HG02763 (cell line): ENCODE measurements at regions not wholly inside any gene's neighbourhood (a gene's known extent, or its start where the extent isn't known, plus 50 kb on each side); places are given as distances from the start of the nearest gene placed in this dataset.
"Not testable (repeated sequence)": the region's sequence is repeated elsewhere in the genome, so short reads cannot be mapped to it uniquely, and the experiment has no call there.

ENCODE experiments used
- ATAC-seq: cut with Tn5 transposase; IDR thresholded peaks from one replicate; pipeline ENCODE4 v1.9.1; 2021; ENCODE audit warnings: mild to moderate bottlenecking, moderate library complexity; ENCODE audit not compliant: unreplicated experiment

DNA sequence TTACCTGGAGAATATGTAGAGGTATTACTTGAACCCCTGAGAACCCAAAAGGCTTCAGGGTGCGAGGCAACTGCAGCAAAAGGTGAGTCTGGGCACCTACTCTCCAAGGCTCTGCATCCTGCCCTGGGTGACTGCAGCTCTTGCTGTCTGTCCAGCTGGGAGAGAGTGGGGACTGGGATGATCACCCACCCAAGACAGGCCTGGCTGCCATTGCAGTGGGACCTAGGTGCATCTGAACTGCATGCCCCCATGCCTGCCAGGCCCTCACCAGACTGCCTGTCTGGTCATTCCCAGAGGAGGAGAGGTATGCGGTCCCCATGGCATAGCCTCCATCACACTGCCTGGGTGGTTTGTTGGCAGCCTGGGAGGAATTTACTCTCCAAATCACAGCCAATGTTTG is 563.9 kb downstream of the TFAP2A start:
- ATAC-seq: no peak

DNA sequence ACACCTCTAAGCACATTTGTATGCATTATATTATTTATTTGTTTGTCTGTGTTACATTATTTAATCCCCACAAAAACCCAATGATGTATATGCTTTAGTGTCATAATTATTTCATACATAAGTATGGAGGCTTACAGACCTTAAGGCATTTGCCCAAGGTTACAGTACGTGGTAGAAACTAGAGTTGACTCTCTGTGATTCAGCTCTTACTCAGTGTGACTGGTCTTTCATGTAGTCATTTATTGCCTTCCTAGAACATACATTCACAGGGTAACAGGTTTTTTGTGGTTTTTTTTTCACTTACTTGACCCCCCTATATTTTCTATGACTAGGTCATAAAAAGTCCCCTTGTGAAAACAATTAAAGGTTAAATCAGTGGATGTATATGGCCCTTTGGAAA is 566.8 kb downstream of the TFAP2A start:
- ATAC-seq: no peak

DNA sequence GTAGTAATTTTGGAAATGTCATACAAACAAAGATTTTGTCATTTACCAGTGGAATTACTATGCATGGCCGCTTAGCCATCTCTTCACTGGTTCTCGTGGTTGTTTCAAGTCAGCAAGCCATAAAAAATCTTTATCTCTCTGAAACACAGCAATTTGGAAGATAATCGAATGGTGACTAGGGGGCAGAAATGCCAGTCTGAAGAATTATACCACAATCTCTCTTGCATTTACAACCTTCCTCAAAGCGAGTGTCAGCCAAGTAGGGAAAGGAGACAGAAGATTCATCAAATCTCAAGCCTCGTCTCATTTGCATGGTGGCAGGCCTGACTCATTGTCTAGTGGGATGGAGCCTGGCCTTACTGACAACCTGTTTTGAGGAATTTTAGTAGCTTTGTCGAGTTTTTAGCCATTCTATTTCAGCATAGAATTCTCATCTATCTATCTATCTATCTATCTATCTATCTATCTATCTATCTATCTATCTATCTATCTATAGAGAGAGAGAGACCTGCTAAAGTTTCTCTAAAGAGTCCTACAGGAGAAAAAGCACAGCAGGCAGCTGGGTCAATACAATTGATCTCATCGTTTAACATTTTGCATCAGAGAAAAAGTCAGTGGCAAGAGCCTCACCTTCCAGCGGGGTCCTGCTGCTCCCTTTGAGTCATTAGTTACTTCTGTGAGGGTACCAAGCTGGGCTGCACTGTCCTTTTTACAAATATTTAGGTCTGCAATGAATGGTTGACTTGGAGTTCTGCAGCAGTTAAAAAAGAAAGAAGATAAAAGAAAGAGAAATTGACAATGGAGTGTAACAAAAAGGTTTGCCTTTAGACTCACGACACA is 572.8 kb downstream of the TFAP2A start:
- no peak for ATAC-seq

DNA sequence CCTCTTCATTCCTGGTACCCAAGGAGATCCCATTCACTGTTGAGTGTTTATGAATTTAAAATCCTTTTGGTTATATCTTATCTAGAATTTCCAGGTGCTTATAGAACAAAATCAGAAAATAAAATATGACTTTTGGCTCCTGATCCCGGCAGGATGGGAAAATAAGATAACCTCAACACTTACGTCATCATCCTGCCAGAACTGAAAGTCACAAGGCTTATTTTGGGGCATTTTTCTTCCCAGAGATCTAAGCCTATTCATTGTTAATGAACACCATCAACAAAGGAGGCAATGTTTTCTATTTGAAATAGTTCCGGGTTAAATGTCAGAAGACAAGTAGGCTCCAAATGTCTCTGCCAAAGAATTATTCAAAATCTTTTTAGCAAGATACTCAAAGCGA is 580.6 kb downstream of the TFAP2A start:
- no peak for ATAC-seq

DNA sequence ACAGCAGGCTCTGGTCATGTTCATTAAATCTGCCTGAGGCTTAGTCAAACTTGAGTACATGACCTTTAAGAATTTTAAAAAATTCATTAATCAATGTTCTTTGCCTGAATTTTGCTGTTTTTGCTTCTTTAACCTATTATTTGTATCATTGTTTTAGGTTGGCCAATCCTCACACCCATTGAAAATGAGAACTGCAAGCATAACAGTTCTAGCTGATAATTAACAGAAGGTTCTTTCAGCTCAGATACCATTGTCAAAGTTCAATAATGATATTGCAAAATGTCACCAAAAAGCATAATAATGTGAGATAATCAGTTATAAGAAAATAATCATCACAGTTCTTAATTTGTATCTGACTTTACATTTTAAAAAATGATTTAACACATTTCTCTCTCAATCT is 583.1 kb downstream of the TFAP2A start:
- ATAC-seq: no peak

DNA sequence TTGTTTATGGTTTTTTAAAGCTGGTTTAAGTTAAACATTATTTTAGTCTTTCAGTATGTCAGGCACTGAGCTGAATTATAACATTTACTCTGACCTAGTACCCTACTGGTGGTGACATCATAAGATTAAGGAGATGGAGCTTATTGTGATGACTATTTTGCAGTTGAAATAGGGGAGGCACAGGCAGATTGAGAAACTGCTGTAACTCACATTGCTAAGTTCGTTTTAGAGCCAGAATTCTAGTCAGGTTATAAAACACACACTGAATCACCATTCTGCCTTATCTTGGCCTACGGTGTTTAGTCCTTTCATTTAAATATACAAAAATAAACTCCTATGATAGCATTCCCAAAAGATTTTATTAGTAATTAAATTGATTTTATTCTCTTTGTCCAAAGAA is 584.1 kb downstream of the TFAP2A start:
- no peak for ATAC-seq

DNA sequence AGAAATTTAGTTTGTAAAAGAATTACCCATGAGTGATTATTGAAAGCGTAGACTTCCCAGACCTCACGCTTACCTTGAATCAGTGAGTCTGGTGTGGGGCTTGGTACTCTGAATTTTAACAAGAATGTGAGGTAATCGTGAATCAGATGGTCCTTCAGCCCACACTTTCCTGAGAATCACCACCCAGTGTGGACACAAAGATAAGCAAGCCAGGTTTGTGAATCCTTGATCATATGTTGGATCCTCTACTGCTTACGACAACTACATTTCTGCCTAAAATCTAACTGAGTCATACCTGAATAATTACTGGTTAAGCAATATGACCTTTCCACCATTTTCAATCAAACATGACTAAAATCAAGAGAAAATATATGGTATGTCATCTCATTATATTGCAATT is 589.3 kb downstream of the TFAP2A start:
- ATAC-seq: no peak

DNA sequence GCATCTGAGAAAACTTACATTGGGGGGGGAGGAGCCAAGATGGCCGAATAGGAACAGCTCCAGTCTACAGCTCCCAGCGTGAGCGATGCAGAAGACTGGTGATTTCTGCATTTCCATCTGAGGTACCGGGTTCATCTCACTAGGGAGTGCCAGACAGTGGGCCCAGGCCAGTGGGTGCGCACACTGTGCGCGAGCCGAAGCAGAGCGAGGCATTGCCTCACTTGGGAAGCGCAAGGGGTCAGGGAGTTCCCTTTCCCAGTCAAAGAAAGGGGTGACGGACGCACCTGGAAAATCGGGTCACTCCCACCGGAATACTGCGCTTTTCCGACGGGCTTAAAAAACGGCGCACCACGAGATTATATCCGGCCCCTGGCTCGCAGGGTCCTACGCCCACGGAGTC is 604.1 kb downstream of the TFAP2A start:
- ATAC-seq: not testable (repeated sequence)

DNA sequence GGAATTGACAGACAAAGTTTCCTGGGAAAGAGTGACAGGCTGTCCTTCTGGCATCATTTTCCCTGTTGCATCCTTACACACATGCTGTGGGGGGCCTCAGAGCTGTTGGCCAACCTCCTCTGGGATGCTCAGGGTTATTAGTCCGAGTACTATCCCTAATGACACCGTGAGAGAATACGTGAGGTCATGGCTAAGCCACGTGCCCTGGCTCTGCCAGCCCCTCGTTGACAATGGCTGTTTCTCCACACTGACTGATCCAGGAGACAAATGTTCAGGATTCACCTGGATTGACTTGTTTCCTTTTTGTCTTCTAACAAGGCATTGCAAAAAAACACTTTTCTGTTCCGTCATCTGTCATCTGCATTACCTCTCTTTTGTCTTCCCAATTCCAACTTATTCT is 604.6 kb downstream of the TFAP2A start:
- no peak for ATAC-seq

DNA sequence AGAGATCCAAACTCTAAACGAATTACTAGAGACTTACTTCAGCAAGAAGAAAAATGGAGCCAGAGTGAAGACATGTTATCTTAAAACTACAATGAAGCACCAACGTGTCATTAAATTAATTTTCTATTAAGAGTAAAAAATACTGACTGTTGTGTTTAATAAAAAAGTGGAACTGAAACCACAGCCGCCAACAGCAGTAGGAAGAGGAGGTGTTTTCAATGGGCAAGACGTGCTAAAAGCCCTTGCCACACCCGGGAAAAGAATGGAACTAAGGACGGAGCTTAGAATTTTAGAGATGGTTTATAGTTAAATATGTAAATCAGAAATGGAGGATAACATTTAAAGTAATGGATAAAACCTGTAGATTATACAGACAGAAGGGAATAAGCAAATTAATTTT is 608.7 kb downstream of the TFAP2A start:
- ATAC-seq: no peak

DNA sequence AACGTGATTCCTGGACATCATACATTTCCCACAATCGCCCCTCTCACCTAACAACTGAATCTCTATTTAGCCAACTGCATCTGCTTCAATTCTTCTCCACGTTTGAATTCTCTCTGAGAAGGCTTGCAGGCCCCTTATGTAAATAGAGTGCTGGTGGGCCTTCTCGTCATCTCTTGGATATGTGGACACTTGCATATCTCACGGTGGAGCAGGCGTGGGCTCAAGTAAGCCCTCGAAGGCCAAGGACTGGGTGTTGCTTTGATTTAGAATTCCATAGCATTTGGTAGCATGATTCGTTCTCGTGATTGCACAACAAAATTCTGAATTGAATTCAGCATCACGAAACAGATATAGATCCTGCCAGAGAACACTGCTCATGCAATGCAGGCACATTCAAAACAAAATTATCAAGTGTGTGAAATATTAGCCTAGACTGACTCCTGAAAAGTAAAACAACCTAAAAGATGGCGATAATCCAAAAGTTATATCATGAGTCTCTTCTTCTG is 613.6 kb downstream of the TFAP2A start:
- ATAC-seq: no peak

DNA sequence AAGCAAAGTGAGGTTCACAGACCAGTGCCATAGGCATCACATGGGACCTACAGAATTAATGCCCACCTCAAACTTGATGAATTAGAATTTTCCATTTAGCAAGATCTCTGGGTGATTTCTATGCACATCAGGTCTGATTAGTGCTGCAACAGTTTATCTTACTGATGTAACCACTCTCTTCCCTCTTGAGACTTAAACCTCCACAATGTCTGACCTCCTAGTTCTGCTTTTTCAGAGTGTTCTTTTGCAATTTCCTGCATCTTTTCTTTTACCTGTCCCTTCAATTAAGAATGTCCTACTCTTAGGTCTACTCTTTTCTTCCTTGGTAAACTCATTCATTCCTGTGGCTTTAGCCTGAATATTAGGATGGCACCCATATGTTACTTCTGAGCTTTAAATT is 615.3 kb downstream of the TFAP2A start:
- no peak for ATAC-seq

DNA sequence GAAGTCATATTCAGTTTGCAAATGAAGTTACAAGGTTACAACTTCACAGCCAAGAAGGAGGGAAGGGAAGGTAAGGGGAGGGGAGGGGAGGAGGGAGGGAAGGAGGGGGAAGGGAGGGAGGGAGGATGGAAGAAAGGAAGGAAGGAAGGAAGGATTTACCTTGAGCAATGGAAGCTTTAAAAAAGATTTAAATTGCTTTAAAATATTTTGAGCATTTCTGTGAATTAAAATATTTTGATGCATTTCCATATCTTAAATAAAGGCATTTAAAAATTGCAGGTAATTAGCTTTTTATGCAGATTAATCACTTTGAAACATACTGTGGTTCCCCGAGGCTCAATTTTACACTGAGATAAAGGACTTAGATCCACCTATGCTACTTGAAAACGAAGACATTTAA is 618.0 kb downstream of the TFAP2A start:
- no peak for ATAC-seq

DNA sequence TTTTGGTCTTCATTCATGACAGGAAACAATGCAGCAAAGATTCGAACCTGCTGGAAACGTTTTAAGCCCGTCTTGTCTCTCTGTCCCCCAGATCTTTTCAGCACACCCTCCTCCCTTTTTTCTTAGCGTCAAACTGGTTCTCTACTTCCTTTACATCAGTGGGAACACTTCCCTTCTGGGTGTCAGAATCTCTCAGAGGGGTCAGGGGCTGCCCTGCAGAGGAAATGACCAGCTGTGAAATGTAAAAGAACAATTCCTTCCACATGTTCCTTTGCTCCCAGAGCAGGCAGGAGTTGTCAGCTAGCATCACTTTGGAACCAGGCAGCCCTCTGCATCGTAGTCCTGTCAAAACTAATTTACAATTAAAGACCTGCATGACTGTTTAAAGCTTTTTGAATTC is 619.0 kb downstream of the TFAP2A start:
- ATAC-seq: no peak

DNA sequence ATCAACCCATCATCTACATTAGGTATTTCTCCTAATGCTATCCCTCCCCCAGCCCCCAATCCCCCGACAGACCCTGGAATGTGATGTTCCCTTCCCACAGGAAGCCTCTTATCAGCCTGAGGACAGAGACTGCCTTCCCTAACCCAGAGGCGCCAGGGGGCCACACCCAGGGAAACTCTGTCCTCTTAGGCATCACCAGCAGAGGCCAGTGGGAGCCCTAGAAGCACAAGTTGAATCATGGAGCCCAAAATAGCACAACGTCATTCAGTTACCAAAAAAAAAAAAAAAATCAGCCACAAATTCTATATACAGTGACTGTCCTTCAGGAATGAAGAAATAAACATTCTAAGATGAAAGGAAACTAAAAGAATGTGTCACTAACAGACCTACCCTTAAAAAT is 625.7 kb downstream of the TFAP2A start:
- ATAC-seq: no peak

DNA sequence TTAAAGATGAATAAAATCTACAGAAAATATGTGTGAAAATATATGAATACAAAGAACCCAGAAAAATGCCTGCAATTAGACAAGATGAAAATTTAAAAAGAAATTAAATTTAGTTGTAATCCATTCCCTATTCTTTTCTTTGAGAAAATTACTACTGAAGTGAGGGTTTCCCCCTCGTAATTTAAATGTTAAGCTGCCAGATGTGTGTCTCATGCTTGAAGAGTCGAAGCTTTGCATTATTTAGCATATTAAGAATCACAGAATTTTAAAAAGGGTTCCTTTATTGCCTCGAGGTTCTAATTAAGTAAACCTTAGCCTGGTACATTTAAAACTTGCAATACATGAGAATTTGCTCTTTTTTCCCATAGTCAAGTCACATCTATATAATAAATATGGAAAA is 630.1 kb downstream of the TFAP2A start:
- ATAC-seq: no peak

DNA sequence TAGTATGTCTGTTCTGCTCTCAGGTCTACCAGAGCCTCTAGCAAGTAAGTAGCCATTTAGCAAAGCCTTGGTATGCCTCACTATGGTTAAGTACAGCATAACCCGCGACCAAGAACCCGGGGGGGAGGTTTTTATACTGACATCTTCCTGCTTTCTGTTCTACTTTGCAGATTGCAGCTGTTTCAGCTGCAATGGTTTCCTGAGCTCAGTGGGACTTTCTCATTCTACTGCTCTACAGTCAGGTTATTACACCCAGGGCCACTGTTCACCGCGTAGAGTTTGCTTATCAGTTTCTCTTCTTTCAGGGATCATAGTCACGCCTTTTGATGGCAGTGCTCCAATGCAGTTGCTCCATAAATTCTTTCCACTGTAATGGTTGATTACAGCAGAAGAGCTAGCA is 631.3 kb downstream of the TFAP2A start:
- no peak for ATAC-seq

DNA sequence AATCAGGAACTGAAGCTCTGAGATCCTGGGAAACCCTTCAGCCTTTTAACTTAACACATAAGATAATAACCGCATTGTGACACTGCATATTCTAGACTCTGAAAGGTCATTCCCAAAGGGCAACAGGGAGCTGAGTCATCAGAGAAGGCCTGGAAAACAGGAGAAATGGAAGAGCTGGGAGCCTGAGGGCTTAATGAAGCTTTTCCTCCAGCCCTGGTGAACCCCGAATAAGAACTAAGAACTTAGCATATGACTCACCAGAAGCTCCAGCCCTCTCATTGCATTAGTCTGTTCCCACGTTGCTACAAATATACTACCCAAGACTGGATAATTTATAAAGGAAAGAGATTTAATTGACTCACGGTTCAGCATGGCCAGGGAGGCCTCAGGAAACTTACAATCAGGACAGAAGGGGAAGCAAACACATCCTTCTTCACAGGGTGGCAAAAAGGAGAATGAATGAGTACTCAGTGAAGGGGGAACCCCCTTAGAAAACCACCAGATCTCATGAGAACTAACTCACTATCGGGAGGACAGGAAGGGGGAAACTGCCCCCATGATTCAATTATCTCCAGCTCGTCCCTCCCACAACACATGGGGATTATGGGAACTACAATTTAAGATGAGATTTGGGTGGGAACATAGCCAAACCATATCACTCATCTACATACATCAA is 648.5 kb downstream of the TFAP2A start:
- no peak for ATAC-seq

DNA sequence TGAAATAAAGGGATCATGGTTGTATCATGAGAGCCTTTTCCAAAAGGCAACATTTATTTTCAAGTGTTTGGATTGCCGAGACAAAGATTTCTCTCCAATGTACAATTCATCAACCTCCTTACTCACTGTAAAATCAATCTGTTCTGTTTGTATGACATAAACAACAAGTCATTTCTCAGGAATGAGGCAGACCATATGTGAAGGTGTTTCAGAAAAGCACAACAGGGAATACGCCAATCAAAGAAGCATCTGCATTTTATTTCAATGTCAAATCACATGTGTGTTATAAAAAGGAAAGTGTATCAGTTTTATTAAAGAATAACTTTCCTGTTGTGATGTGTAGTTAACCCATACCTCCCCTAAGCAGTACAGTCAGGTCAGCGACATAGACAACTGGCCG is 653.7 kb downstream of the TFAP2A start:
- ATAC-seq: no peak

DNA sequence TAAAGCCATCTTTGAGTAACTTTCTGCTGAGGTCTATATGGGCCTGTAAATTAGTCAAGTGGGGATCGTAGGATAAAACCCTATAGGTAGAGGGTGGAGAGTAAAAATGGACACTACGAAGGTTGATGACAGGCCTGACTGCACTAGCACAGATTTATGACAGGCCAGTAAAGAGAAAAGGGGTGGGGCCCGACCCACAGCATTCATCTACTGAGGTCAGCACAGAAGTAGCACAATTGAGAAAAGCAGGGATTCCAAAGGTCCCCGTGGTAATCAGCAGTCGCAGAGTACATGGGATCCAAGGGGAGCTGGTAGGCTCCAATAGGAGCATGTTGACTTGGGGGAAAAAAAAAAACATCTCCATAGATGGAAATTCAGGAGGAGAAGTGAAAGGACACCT is 660.4 kb downstream of the TFAP2A start:
- no peak for ATAC-seq

DNA sequence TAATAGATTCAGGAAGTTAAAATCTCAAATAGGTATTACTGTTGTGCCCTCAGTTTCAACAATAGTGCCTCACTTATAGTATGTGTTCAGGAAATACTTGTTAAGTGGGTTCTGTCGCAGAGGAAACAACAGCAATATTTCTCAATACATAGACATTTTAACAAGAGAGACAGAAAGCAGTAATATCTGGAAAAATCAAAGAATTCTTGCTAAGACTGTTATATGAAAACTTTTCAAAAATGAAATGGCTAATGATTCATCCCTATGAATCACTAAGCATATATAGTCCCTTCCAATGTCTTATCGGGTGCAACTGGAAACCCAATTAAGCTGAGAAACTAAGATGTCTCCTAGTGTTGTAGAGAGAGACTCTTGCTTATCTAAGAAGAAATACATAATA is 668.9 kb downstream of the TFAP2A start:
- ATAC-seq: no peak

DNA sequence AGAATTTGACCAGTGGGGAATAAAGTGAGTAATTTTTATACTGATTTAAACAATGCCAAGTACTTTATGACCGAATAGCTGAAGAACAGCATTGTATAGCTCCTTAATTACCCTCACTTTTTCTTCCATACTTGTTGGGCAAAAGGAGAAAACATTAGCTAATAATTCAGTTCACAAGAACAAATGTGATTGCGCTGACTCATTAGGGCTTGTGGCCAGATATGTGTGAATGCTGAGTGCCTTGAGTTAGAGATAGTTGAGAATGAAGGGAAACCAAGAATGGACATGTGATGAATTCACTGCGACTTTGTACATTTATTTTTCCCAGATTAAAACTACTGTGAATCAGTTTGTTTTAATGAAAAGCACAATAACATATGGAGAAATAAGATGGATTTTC is 669.4 kb downstream of the TFAP2A start:
- no peak for ATAC-seq
